ENCODE measurements at regions not wholly inside any gene's neighbourhood (a gene's known extent, or its start where the extent isn't known, plus 50 kb on each side); places are given as distances from the start of the nearest gene placed in this dataset.

DNA sequence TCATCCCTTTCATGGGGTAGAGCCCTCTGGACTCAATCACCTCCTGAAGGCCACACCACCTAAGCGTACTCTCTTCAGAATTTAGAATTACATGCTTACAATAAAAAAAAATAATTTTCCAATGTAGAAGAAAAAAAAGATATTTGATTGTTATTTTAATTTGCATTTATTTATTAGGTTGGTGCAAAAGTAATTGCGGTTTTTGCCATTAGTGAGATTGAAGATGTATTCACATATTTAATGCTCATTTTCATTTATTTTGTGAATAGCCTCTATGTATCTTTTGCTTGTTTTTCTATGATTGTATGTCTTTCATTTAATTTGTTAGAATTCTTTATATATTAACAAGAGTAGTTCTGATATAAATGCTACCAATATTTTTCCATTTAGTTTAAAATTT, 220.5 kb downstream of the RND3 start (continued):
- TF ChIP-seq, protein P1, sequence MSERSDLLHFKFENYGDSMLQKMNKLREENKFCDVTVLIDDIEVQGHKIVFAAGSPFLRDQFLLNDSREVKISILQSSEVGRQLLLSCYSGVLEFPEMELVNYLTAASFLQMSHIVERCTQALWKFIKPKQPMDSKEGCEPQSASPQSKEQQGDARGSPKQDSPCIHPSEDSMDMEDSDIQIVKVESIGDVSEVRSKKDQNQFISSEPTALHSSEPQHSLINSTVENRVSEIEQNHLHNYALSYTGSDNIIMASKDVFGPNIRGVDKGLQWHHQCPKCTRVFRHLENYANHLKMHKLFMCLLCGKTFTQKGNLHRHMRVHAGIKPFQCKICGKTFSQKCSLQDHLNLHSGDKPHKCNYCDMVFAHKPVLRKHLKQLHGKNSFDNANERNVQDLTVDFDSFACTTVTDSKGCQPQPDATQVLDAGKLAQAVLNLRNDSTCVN (CRISPR knock-in tag; IDR thresholded peaks at IDR 0.05), result no peak
- TF ChIP-seq, protein P2, sequence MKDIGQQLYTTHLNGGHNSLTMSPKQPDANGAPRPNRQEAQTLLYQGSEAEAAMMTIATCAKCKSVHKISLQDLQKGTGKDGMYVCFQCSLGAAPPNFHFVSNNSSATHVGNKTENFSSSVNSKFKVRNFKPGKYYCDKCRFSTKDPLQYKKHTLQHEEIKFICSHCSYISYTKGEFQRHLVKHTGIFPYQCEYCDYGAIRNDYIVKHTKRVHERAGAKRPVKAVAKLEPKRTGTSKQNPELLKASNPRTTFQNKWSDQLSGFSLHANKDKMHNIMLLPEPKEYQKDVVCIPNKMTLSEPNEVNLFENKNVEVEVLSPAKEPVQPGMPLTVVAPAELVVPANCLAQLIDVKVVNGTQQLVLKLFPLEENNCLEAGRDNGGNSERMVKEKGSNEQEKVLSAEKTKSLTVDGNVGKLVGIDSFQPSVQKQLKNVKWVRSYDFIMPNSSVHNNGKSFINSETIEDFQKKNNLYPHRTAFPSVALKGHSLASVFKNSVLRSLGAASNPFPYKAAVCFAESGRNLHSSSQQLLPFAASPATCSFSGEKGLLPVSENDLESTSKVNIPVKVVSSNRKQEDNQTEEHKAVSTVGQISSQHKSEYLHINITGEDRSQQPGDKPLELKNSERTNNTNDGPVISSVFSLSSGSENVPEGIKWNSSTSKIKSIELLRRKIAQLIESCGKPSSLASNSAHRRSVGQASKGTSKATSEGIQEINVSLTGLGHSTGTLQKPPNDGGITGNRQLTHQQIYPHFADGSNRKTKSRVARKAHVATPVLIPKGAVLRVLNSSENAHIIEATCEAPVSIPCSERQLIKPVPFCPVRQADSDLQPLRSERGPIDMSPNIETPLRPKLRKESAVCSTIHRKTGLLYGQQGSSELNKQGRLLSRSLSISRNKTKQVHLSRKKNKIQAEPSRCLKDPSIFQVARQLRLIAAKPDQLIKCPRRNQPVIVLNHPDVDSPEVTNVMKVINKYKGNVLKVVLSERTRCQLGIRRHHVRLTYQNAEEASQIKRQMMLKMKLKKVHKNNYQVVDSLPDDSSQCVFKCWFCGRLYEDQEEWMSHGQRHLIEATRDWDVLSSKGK (CRISPR knock-in tag; IDR thresholded peaks at IDR 0.05), result no peak
- TF ChIP-seq BRD9 (IDR thresholded peaks at IDR 0.05; ENCODE audit: low read depth, partially characterized antibody), result no peak
- no peak for TF ChIP-seq TBP (optimal IDR thresholded peaks at IDR 0.05; ENCODE audit: low read depth, low read length)
- TF ChIP-seq NFIX (CRISPR knock-in tag; IDR thresholded peaks at IDR 0.05; ENCODE audit: low read depth), result no peak
- TF ChIP-seq, protein P3, sequence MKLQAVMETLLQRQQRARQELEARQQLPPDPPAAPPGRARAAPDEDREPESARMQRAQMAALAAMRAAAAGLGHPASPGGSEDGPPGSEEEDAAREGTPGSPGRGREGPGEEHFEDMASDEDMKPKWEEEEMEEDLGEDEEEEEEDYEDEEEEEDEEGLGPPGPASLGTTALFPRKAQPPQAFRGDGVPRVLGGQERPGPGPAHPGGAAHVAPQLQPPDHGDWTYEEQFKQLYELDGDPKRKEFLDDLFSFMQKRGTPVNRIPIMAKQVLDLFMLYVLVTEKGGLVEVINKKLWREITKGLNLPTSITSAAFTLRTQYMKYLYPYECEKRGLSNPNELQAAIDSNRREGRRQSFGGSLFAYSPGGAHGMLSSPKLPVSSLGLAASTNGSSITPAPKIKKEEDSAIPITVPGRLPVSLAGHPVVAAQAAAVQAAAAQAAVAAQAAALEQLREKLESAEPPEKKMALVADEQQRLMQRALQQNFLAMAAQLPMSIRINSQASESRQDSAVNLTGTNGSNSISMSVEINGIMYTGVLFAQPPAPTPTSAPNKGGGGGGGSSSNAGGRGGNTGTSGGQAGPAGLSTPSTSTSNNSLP (IDR thresholded peaks at IDR 0.05; ENCODE audit: borderline replicate concordance, low read depth, low read length), result no peak

Data from K562 (cell line).